Ishikawa (cell line): ENCODE measurements at regions not wholly inside any gene's neighbourhood (a gene's known extent, or its start where the extent isn't known, plus 50 kb on each side); places are given as distances from the start of the nearest gene placed in this dataset.

Source experiments
- CEBPB ChIP-seq: IDR thresholded peaks from 2 replicates; pipeline ENCODE4 v1.6.1; 2012
- CREB1 ChIP-seq: IDR thresholded peaks from 2 replicates; pipeline ENCODE4 v1.6.1; 2012; ENCODE audit warnings: low read depth
- EGR1 ChIP-seq: IDR thresholded peaks from 2 replicates; pipeline ENCODE4 v1.6.1; 2012
- EP300 ChIP-seq: IDR thresholded peaks from 2 replicates; pipeline ENCODE4 v1.6.1; 2012; ENCODE audit warnings: borderline replicate concordance
- FOXM1 ChIP-seq: IDR thresholded peaks from 2 replicates; pipeline ENCODE4 v1.6.1; 2012; ENCODE audit warnings: low read depth, borderline replicate concordance
- MAX ChIP-seq: IDR thresholded peaks from 2 replicates; pipeline ENCODE4 v1.6.1; 2012
- NFIC ChIP-seq: IDR thresholded peaks from 2 replicates; pipeline ENCODE4 v1.6.1; 2012
- RAD21 ChIP-seq: IDR thresholded peaks from 2 replicates; pipeline ENCODE4 v1.6.1; 2012; ENCODE audit warnings: low read depth
- REST ChIP-seq: IDR thresholded peaks from 2 replicates; pipeline ENCODE4 v1.6.1; 2012; ENCODE audit warnings: low read depth, mild to moderate bottlenecking
- TAF1 ChIP-seq: IDR thresholded peaks from 2 replicates; pipeline ENCODE4 v1.6.1; 2012; ENCODE audit warnings: low read depth, mild to moderate bottlenecking
- TCF12 ChIP-seq: IDR thresholded peaks from 2 replicates; pipeline ENCODE4 v1.6.1; 2012; ENCODE audit warnings: low read depth
- TEAD4 ChIP-seq: IDR thresholded peaks from 2 replicates; pipeline ENCODE4 v1.6.1; 2012
- YY1 ChIP-seq: IDR thresholded peaks from 2 replicates; pipeline ENCODE4 v1.6.1; 2012; ENCODE audit warnings: low read depth
- ZBTB7A ChIP-seq: IDR thresholded peaks from 2 replicates; pipeline ENCODE4 v1.6.1; 2012; ENCODE audit warnings: low read depth
- TF ChIP-seq, protein P1 (sequence below): IDR thresholded peaks from 2 replicates; pipeline ENCODE4 v1.6.1; 2012

- TF ChIP-seq REST (no peak), TAF1 (no peak), NFIC (no peak), MAX (no peak), EGR1 (no peak), CREB1 (no peak), TEAD4 (no peak), TCF12 (no peak), FOXM1 (no peak), RAD21 (no peak)
- TF ChIP-seq, protein P1, sequence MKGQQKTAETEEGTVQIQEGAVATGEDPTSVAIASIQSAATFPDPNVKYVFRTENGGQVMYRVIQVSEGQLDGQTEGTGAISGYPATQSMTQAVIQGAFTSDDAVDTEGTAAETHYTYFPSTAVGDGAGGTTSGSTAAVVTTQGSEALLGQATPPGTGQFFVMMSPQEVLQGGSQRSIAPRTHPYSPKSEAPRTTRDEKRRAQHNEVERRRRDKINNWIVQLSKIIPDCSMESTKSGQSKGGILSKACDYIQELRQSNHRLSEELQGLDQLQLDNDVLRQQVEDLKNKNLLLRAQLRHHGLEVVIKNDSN, result no peak
Observed at GRCh38 chr13:80530902-80531301, 190.0 kb upstream of the SPRY2 start.

DNA sequence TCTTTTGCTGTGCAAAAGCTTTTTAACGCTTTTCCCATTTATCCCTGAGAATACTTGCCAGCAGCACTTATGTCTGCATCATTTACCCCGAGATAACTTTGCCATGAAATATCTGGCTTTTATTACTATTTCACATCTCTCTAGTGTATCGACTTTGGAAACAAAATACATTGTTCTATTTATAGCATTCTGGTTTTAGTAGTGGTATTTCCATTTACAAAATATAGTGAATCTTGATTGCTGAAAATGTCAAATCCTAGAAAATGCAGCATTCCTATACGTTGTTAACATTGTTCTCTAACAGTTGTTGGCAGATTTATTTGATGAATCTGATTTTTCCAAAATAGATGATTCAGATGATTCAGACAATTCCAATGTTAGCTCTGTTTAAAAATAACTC, 189.3 kb upstream of the SPRY2 start:
- no peak for TF ChIP-seq CREB1
- no peak for TF ChIP-seq FOXM1
- TF ChIP-seq EP300, result no peak
- TF ChIP-seq EGR1, result no peak
- no peak for TF ChIP-seq RAD21
- TF ChIP-seq TEAD4, result no peak
- no peak for TF ChIP-seq CEBPB
- no peak for TF ChIP-seq TCF12
- TF ChIP-seq ZBTB7A, result no peak
- no peak for TF ChIP-seq YY1
- TF ChIP-seq NFIC, result no peak
- TF ChIP-seq, protein P1, result no peak
- no peak for TF ChIP-seq REST
- no peak for TF ChIP-seq TAF1
- TF ChIP-seq MAX, result no peak

GRCh38 chr13:80529734-80530133, 188.8 kb upstream of the SPRY2 start:
- TF ChIP-seq TCF12 (no peak), EP300 (no peak), EGR1 (no peak), YY1 (no peak), MAX (no peak), RAD21 (no peak), ZBTB7A (no peak), REST (no peak), TEAD4 (no peak), NFIC (no peak), FOXM1 (no peak)
- TF ChIP-seq, protein P1, result no peak

GRCh38 chr13:80528733-80529132, 187.8 kb upstream of the SPRY2 start:
- TF ChIP-seq, protein P1, result no peak
- TF ChIP-seq CREB1 (no peak), TEAD4 (no peak), EGR1 (no peak), TCF12 (no peak), RAD21 (no peak), REST (no peak), CEBPB (no peak), MAX (no peak), TAF1 (no peak), YY1 (no peak), NFIC (no peak), ZBTB7A (no peak), FOXM1 (no peak), EP300 (no peak)
